Retinal pigment epithelial cell (primary cell): ENCODE measurements at regions not wholly inside any gene's neighbourhood (a gene's known extent, or its start where the extent isn't known, plus 50 kb on each side); places are given as distances from the start of the nearest gene placed in this dataset.
"Not testable (repeated sequence)": the region's sequence is repeated elsewhere in the genome, so short reads cannot be mapped to it uniquely, and the experiment has no call there.

Experiments
- DNase-seq: peaks from one replicate; pipeline ENCODE4 v3.0.0-alpha.2; 2010; ENCODE audit warnings: low read depth
- H3K4me3 ChIP-seq: 2 replicates; pipeline ENCODE4 v1.5.1; 2011; ENCODE audit warnings: mild to moderate bottlenecking, low read length, control low read depth, moderate library complexity
- TF ChIP-seq, protein P1 (sequence below): conservative IDR thresholded peaks from 2 replicates; pipeline ENCODE4 v1.5.1; 2011; ENCODE audit warnings: low read depth, low read length, control low read depth, inconsistent platforms

DNA sequence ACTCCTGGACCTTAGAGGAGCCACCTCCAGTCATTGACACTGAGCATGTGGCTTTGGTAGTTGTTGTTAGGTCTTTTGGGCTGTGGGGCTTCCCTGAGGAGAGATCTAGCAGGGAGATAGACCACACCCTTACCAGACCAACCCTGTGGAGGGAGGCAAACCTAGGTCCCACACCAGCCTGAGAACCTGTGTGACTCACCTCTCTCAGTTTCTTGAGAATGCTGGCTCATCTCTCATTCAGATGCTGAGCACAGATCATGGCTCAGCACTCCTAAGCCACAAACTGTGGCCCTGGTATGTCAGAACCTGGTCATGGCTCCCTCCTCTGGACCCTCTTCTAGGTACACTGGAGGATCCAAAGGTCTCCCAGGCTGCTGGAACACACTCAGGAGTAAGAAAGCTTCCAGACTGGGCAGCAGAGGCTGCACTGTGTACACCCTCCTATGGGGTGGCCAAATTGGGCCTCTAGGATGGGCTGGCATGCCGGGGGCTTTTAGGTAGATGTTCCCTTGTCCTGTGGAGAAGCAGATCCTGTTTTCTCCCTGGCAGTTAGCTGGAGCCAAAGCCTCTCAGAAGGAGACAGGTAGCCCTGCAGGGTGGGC, 1294.5 kb downstream of the KHDRBS2 start:
- TF ChIP-seq, protein P1, sequence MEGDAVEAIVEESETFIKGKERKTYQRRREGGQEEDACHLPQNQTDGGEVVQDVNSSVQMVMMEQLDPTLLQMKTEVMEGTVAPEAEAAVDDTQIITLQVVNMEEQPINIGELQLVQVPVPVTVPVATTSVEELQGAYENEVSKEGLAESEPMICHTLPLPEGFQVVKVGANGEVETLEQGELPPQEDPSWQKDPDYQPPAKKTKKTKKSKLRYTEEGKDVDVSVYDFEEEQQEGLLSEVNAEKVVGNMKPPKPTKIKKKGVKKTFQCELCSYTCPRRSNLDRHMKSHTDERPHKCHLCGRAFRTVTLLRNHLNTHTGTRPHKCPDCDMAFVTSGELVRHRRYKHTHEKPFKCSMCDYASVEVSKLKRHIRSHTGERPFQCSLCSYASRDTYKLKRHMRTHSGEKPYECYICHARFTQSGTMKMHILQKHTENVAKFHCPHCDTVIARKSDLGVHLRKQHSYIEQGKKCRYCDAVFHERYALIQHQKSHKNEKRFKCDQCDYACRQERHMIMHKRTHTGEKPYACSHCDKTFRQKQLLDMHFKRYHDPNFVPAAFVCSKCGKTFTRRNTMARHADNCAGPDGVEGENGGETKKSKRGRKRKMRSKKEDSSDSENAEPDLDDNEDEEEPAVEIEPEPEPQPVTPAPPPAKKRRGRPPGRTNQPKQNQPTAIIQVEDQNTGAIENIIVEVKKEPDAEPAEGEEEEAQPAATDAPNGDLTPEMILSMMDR, result no peak
- H3K4me3 ChIP-seq, result no peak overlapping the region
- DNase-seq, result no peak

DNA sequence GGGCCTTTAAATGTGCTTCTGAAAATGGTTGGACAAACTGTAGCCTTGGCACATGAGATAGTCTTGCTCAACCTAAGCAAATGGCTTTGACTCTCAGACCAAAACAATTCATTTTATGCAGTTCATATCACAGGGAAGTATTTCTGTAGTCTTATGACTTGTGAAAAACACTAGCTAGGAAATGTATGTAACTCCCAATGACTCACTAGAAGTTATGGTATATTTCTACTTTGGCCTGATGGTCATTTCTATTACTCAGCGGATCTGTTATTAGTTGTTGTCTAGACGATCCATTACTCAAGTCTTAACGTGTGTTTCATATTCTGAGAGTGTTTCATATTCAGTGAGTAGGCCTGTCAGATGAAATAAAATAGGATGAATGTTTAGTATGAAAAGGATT, 1333.5 kb downstream of the KHDRBS2 start:
- DNase-seq, result no peak
- TF ChIP-seq, protein P1, result no peak
- H3K4me3 ChIP-seq, result no peak overlapping the region

DNA sequence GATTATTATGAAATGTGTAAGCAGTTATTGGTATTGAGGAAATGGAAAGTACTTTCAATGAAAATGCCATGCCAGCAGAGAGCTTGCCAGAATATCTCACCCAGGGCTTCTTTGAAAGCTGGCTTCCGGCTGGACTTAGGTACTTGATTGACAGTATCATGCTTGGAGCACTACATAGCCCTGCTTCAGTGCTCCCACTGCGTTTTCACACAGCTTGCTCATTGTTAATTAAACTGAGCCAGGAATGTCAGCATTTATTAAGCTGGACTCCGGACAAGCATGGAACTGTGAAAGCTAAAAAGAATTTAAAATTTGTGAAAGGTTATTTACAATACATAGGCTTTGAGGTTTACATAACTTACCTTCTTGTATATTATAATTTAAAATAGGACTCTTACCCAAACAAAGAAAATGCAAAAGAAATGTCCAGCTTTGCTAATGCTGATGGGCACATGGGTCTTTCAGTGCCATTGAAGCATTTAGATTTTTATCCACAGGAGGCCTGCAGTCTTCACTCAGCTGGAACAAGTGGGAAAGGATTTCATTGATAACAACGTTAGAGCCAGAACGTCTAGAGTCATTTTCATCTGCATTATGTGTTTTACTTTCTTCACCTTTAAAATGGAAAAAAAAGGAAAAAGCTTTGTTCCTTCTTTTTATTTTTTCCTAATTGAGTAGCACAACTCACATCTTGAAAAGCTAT, 1335.7 kb downstream of the KHDRBS2 start:
- peak; percentile 2 for DNase-seq
- H3K4me3 ChIP-seq, result not testable (repeated sequence)

DNA sequence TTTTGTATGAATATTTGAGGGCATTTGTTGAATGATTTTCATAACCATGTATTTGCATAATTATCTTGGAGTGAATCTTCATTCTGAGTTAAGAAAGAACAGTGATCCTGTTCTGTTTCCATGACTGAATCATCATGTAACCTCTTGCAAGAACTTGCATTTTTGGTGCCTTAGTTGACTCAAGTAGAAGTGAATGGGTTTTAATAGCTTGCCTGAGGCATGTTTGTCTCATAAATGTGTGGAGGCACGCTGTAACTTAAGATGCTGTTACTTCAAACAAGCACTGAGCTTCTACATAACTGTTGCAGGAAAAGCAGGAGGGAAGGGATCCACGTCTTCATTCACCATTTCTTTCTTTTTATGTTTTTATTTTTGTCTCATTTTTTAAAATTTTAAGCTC, 1338.6 kb downstream of the KHDRBS2 start:
- DNase-seq, H3K4me3 ChIP-seq: not testable (repeated sequence)

DNA sequence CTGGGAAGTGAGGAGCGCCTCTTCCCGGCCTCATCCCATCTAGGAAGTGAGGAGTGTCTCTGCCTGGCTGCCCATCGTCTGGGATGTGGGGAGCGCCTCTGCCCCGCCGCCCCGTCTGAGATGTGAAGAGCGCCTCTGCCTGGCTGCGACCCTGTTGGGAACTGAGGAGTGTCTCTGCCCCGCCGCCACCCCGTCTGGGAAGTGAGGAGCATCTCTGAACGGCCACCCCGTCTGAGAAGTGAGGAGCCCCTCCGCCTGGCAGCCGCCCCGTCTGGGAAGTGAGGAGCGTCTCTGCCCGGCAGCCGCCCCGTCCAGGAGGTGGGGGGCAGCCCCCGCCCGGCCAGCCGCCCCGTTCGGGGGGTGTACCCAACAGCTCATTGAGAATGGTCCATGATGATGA, 1341.2 kb downstream of the KHDRBS2 start:
- DNase-seq, H3K4me3 ChIP-seq: not testable (repeated sequence)

DNA sequence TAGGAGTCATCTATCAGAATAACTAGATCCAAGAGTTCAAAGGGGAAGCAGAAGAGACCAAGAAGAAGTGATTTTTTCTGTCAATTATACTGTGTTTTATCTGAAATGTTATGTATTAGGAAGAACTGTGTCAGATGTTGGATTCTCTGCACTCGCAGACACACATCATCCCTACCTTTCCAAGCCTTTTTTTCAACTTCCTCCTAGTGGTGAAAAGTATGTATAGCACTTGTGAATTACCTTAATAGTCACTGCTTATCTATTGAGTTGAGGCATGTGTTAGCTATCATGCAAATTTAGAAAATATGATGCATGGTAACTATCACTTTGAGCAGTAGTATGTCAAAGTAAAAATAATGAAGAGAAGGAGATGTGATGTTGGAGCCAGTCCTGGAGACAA, 1350.1 kb downstream of the KHDRBS2 start:
- H3K4me3 ChIP-seq, DNase-seq: not testable (repeated sequence)

DNA sequence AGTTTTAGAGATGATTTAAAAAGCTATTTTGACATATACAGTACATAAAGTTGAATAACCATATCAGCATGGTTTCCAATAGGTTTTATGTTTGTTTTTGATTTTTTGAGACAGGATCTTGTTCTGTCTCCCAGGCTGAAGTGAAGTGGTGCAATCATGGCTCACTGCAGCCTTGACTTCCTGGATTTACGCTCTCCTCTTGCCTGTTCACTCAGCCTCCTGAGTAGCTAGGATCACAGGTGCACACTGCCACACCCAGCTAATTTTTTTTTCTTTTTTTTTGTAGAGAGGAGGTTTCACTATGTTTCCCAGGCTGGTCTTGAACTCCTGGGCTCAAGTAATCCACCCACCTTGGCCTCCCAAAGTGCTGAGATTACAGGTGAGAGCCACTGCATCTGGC, 1366.4 kb downstream of the KHDRBS2 start:
- DNase-seq, H3K4me3 ChIP-seq: not testable (repeated sequence)

DNA sequence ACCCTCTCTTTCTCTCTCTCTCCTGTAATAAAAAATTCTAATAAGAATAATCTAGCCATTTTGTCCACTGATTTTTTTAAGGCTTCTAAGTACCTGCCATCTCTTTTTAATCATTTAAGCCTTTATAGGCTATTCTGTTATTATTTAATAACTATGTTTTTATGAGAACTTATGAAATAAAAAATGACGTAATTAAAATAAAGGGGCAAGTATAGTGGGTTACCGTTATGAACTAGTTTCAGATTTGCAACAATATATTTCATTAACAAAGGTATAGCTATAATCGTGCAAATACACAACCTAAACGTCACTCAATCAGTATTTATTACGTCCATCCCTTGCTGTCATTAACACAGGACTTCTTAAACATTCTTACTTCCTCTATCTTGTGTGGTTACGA, 1382.2 kb downstream of the KHDRBS2 start:
- not testable (repeated sequence) for DNase-seq

DNA sequence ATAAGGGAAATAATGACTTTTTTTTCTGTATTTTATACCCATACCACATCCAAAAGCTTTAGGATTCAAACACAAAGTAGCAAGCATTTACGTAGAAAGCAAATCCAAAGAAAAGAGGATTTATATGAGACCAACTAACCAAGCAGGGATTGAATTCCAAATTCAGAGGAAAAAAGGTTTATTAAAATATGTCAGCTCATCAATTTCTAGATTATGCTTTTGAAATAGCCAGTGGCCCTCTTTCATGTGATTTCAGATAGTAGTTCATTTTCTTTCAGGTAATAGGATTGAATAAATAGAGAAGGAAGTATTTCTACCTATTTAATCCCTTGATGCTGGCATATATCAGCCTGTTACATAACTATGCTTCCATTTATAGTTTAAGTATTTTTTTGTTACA, 1392.7 kb downstream of the KHDRBS2 start:
- not testable (repeated sequence) for DNase-seq, H3K4me3 ChIP-seq

More for the DNA sequence above, 1382.2 kb downstream of the KHDRBS2 start:
- not testable (repeated sequence) for H3K4me3 ChIP-seq

DNA sequence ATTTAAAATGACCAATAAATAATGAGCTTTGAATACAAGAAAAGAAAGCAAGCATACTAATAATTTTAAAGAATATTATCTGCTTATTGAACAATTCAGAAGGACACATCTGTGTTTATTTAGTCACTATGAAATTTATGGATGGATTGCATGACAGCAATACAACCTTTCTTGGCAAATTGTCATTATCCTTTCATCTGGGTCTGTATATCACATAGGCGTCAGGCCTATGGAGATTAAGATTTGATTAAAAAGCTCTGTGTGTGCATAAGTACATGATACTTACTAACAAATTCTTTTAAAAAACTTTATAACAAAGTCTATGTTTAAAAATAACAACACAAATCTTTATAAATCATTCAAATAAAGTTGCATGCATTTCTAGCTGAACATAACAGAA, 1394.4 kb downstream of the KHDRBS2 start:
- H3K4me3 ChIP-seq, result no peak overlapping the region
- no peak for DNase-seq
- TF ChIP-seq, protein P1, result no peak

DNA sequence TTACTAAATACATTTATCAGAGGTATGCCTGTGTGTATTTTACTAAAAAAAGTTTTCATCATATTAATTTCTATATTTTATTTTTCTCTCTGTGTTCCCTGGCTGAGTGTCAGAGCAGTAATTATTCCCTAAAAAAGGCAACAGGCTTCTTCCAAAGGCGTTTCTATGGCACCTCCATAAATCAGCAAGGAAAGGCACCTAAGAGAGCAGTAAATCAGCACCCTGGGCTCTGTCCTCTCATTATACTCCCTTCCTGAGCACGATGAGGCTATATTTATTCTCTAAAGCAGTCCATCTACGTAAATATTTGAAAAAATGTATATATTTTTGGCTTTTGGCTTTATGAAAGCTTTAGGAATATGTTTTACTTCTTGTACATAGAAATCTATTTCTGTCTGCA, 1408.6 kb downstream of the KHDRBS2 start:
- not testable (repeated sequence) for H3K4me3 ChIP-seq, DNase-seq

DNA sequence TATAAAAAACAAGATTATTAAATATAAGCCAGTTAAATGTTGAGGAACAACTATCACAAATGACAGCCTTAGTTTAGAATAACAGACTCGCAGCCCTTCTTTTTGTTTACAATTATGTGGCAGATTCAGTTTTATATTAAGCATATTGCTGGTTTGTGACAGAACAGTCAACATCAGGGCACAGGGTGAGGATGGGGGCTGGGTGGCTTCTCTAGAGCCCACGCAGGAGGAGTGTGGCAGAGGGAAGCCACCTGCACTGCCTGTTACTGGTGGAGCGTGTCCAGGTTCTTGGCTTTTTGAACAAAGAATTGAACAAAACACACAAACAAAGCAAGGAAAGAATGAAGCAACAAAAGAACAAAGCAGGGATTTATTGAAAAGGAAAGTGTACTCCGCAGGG, 1415.2 kb downstream of the KHDRBS2 start:
- H3K4me3 ChIP-seq, DNase-seq: not testable (repeated sequence)
